ENCODE measurements at regions not wholly inside any gene's neighbourhood (a gene's known extent, or its start where the extent isn't known, plus 50 kb on each side); places are given as distances from the start of the nearest gene placed in this dataset.

- no peak for TF ChIP-seq PRMT3 (CRISPR knock-in tag; IDR thresholded peaks at IDR 0.05; ENCODE audit: borderline replicate concordance, low read depth)
- TF ChIP-seq, protein P1, sequence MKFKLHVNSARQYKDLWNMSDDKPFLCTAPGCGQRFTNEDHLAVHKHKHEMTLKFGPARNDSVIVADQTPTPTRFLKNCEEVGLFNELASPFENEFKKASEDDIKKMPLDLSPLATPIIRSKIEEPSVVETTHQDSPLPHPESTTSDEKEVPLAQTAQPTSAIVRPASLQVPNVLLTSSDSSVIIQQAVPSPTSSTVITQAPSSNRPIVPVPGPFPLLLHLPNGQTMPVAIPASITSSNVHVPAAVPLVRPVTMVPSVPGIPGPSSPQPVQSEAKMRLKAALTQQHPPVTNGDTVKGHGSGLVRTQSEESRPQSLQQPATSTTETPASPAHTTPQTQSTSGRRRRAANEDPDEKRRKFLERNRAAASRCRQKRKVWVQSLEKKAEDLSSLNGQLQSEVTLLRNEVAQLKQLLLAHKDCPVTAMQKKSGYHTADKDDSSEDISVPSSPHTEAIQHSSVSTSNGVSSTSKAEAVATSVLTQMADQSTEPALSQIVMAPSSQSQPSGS (CRISPR knock-in tag; IDR thresholded peaks at IDR 0.05) = no peak
- no peak for TF ChIP-seq NONO (IDR thresholded peaks at IDR 0.05)
- no peak for TF ChIP-seq NONO (CRISPR knock-in tag; conservative IDR thresholded peaks at IDR 0.05)
- TF ChIP-seq CHCHD3 (CRISPR knock-in tag; IDR thresholded peaks at IDR 0.05) = no peak
- TF ChIP-seq ZNF256 (CRISPR knock-in tag; conservative IDR thresholded peaks at IDR 0.05) = no peak
- no peak for TF ChIP-seq ZNF550 (CRISPR knock-in tag; IDR thresholded peaks at IDR 0.05; ENCODE audit: borderline replicate concordance)
- TF ChIP-seq ZNF292 (CRISPR knock-in tag; IDR thresholded peaks at IDR 0.05; ENCODE audit: borderline replicate concordance, low read depth) = peak; percentile 46; the same call in 1 of the 2 replicates
- TF ChIP-seq, protein P2, sequence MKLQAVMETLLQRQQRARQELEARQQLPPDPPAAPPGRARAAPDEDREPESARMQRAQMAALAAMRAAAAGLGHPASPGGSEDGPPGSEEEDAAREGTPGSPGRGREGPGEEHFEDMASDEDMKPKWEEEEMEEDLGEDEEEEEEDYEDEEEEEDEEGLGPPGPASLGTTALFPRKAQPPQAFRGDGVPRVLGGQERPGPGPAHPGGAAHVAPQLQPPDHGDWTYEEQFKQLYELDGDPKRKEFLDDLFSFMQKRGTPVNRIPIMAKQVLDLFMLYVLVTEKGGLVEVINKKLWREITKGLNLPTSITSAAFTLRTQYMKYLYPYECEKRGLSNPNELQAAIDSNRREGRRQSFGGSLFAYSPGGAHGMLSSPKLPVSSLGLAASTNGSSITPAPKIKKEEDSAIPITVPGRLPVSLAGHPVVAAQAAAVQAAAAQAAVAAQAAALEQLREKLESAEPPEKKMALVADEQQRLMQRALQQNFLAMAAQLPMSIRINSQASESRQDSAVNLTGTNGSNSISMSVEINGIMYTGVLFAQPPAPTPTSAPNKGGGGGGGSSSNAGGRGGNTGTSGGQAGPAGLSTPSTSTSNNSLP (IDR thresholded peaks at IDR 0.05; ENCODE audit: low read depth, low read length) = no peak
- TF ChIP-seq DNMT3B (CRISPR knock-in tag; conservative IDR thresholded peaks at IDR 0.05) = peak; percentile 66; the same call in 1 of the 2 replicates
- TF ChIP-seq NFE2L2 (IDR thresholded peaks at IDR 0.05; ENCODE audit: low read length) = no peak
- no peak for TF ChIP-seq ZNF282 (IDR thresholded peaks at IDR 0.05; ENCODE audit: partially characterized antibody)
- peak; percentile 23; the same call in 1 of the 2 replicates for TF ChIP-seq ZSCAN9 (CRISPR knock-in tag; IDR thresholded peaks at IDR 0.05; ENCODE audit: borderline replicate concordance)
- TF ChIP-seq ZNF670 (CRISPR knock-in tag; IDR thresholded peaks at IDR 0.05; ENCODE audit: borderline replicate concordance) = no peak
- TF ChIP-seq RNF219 (CRISPR knock-in tag; IDR thresholded peaks at IDR 0.05) = no peak
- TF ChIP-seq, protein P3, sequence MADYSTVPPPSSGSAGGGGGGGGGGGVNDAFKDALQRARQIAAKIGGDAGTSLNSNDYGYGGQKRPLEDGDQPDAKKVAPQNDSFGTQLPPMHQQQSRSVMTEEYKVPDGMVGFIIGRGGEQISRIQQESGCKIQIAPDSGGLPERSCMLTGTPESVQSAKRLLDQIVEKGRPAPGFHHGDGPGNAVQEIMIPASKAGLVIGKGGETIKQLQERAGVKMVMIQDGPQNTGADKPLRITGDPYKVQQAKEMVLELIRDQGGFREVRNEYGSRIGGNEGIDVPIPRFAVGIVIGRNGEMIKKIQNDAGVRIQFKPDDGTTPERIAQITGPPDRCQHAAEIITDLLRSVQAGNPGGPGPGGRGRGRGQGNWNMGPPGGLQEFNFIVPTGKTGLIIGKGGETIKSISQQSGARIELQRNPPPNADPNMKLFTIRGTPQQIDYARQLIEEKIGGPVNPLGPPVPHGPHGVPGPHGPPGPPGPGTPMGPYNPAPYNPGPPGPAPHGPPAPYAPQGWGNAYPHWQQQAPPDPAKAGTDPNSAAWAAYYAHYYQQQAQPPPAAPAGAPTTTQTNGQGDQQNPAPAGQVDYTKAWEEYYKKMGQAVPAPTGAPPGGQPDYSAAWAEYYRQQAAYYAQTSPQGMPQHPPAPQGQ (CRISPR knock-in tag; IDR thresholded peaks at IDR 0.05; ENCODE audit: borderline replicate concordance) = no peak
- TF ChIP-seq, protein P4, sequence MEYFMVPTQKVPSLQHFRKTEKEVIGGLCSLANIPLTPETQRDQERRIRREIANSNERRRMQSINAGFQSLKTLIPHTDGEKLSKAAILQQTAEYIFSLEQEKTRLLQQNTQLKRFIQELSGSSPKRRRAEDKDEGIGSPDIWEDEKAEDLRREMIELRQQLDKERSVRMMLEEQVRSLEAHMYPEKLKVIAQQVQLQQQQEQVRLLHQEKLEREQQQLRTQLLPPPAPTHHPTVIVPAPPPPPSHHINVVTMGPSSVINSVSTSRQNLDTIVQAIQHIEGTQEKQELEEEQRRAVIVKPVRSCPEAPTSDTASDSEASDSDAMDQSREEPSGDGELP (IDR thresholded peaks at IDR 0.05; ENCODE audit: borderline replicate concordance, low read depth) = peak; percentile 31
- no peak for TF ChIP-seq CHD2 (IDR thresholded peaks at IDR 0.05; ENCODE audit: low read depth, low read length)
- TF ChIP-seq STAG1 (CRISPR knock-in tag; IDR thresholded peaks at IDR 0.05) = no peak; the same call in 1 of the 2 replicates
- TF ChIP-seq POLR2G (IDR thresholded peaks at IDR 0.05; ENCODE audit: low read depth, low read length) = no peak
- TF ChIP-seq HNRNPK (IDR thresholded peaks at IDR 0.05; ENCODE audit: low read depth, low read length, poor library complexity, severe bottlenecking) = no peak
- TF ChIP-seq ZNF205 (CRISPR knock-in tag; IDR thresholded peaks at IDR 0.05) = no peak
- TF ChIP-seq, protein P5, sequence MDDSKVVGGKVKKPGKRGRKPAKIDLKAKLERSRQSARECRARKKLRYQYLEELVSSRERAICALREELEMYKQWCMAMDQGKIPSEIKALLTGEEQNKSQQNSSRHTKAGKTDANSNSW (CRISPR knock-in tag; IDR thresholded peaks at IDR 0.05; ENCODE audit: borderline replicate concordance) = no peak
- TF ChIP-seq STAT5B (CRISPR knock-in tag; IDR thresholded peaks at IDR 0.05) = no peak
Measured at GRCh38 chr6:11428895-11429294, 108.7 kb upstream of the TMEM170B start (continued).

Data from HepG2 (cell line).